GM23338 (cell line): ENCODE measurements at regions not wholly inside any gene's neighbourhood (a gene's known extent, or its start where the extent isn't known, plus 50 kb on each side); places are given as distances from the start of the nearest gene placed in this dataset.

ENCODE experiments used
- ATAC-seq: fragments of 200-7000 bp; cut with Tn5 transposase; 3 replicates; pipeline ENCODE4 v1.9.1; 2020
- DNase-seq: peaks from one replicate; pipeline ENCODE4 v3.0.0-alpha.2; 2015; ENCODE audit warnings: low spot score
- H2AFZ ChIP-seq: fragments of 200-600 bp; sonication (generic); 2 replicates; pipeline ENCODE4 v1.8.0; 2016; ENCODE audit warnings: antibody characterized with exemption, mild to moderate bottlenecking, moderate library complexity
- H3F3A ChIP-seq: fragments of 200-600 bp; sonication (generic); replicated peaks from 2 replicates; pipeline ENCODE4 v1.8.0; 2017; ENCODE audit warnings: antibody characterized with exemption, mixed run types, low read depth
- H3K27ac ChIP-seq: fragments of 200-600 bp; sonication (generic); 2 replicates; pipeline ENCODE4 v1.6.1; 2016; ENCODE audit warnings: low read depth
- H3K27me3 ChIP-seq: fragments of 200-600 bp; sonication (generic); 2 replicates; pipeline ENCODE4 v1.8.0; 2016; ENCODE audit warnings: mild to moderate bottlenecking, mixed run types, moderate library complexity; ENCODE audit not compliant: insufficient read depth
- H3K36me3 ChIP-seq: fragments of 200-600 bp; sonication (generic); 2 replicates; pipeline ENCODE4 v1.8.0; 2016; ENCODE audit warnings: mild to moderate bottlenecking; ENCODE audit not compliant: insufficient read depth
- H3K4me1 ChIP-seq: fragments of 200-600 bp; sonication (generic); 2 replicates; pipeline ENCODE4 v1.8.0; 2016; ENCODE audit warnings: mild to moderate bottlenecking, moderate library complexity; ENCODE audit not compliant: insufficient read depth
- H3K4me2 ChIP-seq: fragments of 200-600 bp; sonication (generic); 2 replicates; pipeline ENCODE4 v1.7.1; 2017; ENCODE audit warnings: mixed run types
- H3K4me3 ChIP-seq: fragments of 200-600 bp; sonication (generic); 2 replicates; pipeline ENCODE4 v1.6.1; 2016; ENCODE audit warnings: mixed run types
- H3K79me2 ChIP-seq: fragments of 200-600 bp; sonication (generic); replicated peaks from 2 replicates; pipeline ENCODE4 v1.8.0; 2017; ENCODE audit warnings: mild to moderate bottlenecking; ENCODE audit not compliant: insufficient read depth
- H3K9me2 ChIP-seq: fragments of 200-600 bp; sonication (generic); 2 replicates; pipeline ENCODE4 v1.8.0; 2017; ENCODE audit not compliant: insufficient read depth
- H4K20me1 ChIP-seq: fragments of 200-600 bp; sonication (generic); replicated peaks from 2 replicates; pipeline ENCODE4 v1.8.0; 2017; ENCODE audit warnings: mild to moderate bottlenecking; ENCODE audit not compliant: insufficient read depth
- H3K27ac Mint-ChIP-seq: 2 replicates; pipeline ENCODE4 v1.8.0; 2020; ENCODE audit warnings: inconsistent platforms, mild to moderate bottlenecking, moderate library complexity, mixed read lengths
- H3K27me3 Mint-ChIP-seq: 3 replicates; pipeline ENCODE4 v1.8.0; 2022; ENCODE audit warnings: low read depth, mild to moderate bottlenecking, moderate library complexity, mixed read lengths, inconsistent platforms; ENCODE audit not compliant: insufficient read depth, poor library complexity
- H3K36me3 Mint-ChIP-seq: 3 replicates; pipeline ENCODE4 v1.8.0; 2021; ENCODE audit warnings: low read depth, mild to moderate bottlenecking, inconsistent platforms, moderate library complexity, mixed read lengths
- H3K4me1 Mint-ChIP-seq: 3 replicates; pipeline ENCODE4 v1.8.0; 2020; ENCODE audit warnings: mild to moderate bottlenecking, inconsistent platforms, mixed read lengths
- H3K4me3 Mint-ChIP-seq: 3 replicates; pipeline ENCODE4 v1.8.0; 2021; ENCODE audit warnings: moderate library complexity, mild to moderate bottlenecking, inconsistent platforms, mixed read lengths
- H3K9me3 Mint-ChIP-seq: 3 replicates; pipeline ENCODE4 v1.8.0; 2020; ENCODE audit warnings: moderate library complexity, mild to moderate bottlenecking, inconsistent platforms, mixed read lengths
- CREB1 ChIP-seq: fragments of 250-450 bp; sonication (Bioruptor Pico); IDR thresholded peaks from 2 replicates; pipeline ENCODE4 v1.5.0; 2020; ENCODE audit warnings: low read depth, mild to moderate bottlenecking, moderate library complexity
- CTCF ChIP-seq, 2 experiments: fragments of 200-600 bp in 1 of 2; sonication (generic) in 1 of 2; conservative IDR thresholded peaks; 2 replicates each; pipeline versions ENCODE4 v1.5.1 to v1.6.1; 2016 to 2017; ENCODE audit warnings: antibody characterized with exemption in 2 of 2, low read depth in 2 of 2, mild to moderate bottlenecking in 2 of 2, moderate library complexity in 1 of 2
- EZH2 ChIP-seq: fragments of 200-600 bp; sonication (generic); IDR thresholded peaks from one replicate; pipeline ENCODE4 v1.8.0; 2017; ENCODE audit warnings: antibody characterized with exemption, mild to moderate bottlenecking, low read depth; ENCODE audit not compliant: unreplicated experiment
- EZH2phosphoT487 ChIP-seq: fragments of 200-600 bp; sonication (generic); IDR thresholded peaks from one replicate; pipeline ENCODE4 v1.8.1; 2018; ENCODE audit warnings: antibody characterized with exemption; ENCODE audit not compliant: unreplicated experiment
- JUNB ChIP-seq: IDR thresholded peaks from one replicate; pipeline ENCODE4 v1.6.1; 2016; ENCODE audit warnings: antibody characterized with exemption; ENCODE audit not compliant: unreplicated experiment
- NANOG ChIP-seq: IDR thresholded peaks from 2 replicates; pipeline ENCODE4 v1.6.1; 2016; ENCODE audit warnings: antibody characterized with exemption, borderline replicate concordance
- POLR2AphosphoS5 ChIP-seq: IDR thresholded peaks from 2 replicates; pipeline ENCODE4 v1.6.1; 2016; ENCODE audit warnings: antibody characterized with exemption, low read depth
- STAT1 ChIP-seq: IDR thresholded peaks from one replicate; pipeline ENCODE4 v1.6.1; 2016; ENCODE audit warnings: antibody characterized with exemption; ENCODE audit not compliant: unreplicated experiment
- ZNF114 ChIP-seq: fragments of 250-450 bp; sonication (Bioruptor Pico); IDR thresholded peaks from 2 replicates; pipeline ENCODE4 v1.5.0; 2020; ENCODE audit warnings: mild to moderate bottlenecking, moderate library complexity
- ZNF331 ChIP-seq: fragments of 250-450 bp; sonication (Bioruptor Pico); IDR thresholded peaks from 2 replicates; pipeline ENCODE4 v1.5.0; 2020; ENCODE audit warnings: low read depth, mild to moderate bottlenecking, moderate library complexity
- ZNF462 ChIP-seq: fragments of 250-450 bp; sonication (Bioruptor Pico); IDR thresholded peaks from 2 replicates; pipeline ENCODE4 v1.5.0; 2020; ENCODE audit warnings: mild to moderate bottlenecking, moderate library complexity
- TF ChIP-seq, protein P1 (sequence below): IDR thresholded peaks from one replicate; pipeline ENCODE4 v1.6.1; 2018; ENCODE audit warnings: antibody characterized with exemption; ENCODE audit not compliant: unreplicated experiment
- TF ChIP-seq, protein P2 (sequence below): IDR thresholded peaks from 2 replicates; pipeline ENCODE4 v1.6.1; 2016; ENCODE audit warnings: antibody characterized with exemption

DNA sequence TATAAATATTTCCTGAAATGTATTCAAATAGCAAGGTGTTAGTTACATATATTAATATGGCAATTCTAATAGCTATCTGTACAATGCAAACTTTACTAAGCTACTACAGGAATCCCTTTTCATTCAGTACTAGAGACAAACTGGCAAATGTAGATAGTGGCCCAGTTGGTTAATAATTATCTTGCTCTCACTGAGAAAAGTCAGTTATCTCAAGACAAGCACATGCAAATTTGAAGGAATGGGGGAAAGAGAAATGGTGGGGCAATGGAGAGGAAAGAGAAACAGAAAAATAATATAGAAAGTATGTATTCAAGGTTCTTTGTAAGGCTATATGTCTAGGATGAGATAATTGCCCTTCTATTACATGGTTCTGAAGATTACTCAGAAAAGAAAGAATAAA is 280.0 kb downstream of the FIGN start:
- DNase-seq: no peak
- TF ChIP-seq CTCF (conservative IDR thresholded peaks at IDR 0.05; ENCODE audit: low read depth in 2 of 2): no peak
- TF ChIP-seq, protein P1, sequence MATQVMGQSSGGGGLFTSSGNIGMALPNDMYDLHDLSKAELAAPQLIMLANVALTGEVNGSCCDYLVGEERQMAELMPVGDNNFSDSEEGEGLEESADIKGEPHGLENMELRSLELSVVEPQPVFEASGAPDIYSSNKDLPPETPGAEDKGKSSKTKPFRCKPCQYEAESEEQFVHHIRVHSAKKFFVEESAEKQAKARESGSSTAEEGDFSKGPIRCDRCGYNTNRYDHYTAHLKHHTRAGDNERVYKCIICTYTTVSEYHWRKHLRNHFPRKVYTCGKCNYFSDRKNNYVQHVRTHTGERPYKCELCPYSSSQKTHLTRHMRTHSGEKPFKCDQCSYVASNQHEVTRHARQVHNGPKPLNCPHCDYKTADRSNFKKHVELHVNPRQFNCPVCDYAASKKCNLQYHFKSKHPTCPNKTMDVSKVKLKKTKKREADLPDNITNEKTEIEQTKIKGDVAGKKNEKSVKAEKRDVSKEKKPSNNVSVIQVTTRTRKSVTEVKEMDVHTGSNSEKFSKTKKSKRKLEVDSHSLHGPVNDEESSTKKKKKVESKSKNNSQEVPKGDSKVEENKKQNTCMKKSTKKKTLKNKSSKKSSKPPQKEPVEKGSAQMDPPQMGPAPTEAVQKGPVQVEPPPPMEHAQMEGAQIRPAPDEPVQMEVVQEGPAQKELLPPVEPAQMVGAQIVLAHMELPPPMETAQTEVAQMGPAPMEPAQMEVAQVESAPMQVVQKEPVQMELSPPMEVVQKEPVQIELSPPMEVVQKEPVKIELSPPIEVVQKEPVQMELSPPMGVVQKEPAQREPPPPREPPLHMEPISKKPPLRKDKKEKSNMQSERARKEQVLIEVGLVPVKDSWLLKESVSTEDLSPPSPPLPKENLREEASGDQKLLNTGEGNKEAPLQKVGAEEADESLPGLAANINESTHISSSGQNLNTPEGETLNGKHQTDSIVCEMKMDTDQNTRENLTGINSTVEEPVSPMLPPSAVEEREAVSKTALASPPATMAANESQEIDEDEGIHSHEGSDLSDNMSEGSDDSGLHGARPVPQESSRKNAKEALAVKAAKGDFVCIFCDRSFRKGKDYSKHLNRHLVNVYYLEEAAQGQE: no peak
- no peak for TF ChIP-seq STAT1
- TF ChIP-seq POLR2AphosphoS5: no peak
- no peak for TF ChIP-seq ZNF331 (CRISPR knock-in tag)
- no peak for TF ChIP-seq ZNF462
- TF ChIP-seq NANOG: no peak
- TF ChIP-seq JUNB: no peak
- TF ChIP-seq EZH2: no peak
- TF ChIP-seq, protein P2, sequence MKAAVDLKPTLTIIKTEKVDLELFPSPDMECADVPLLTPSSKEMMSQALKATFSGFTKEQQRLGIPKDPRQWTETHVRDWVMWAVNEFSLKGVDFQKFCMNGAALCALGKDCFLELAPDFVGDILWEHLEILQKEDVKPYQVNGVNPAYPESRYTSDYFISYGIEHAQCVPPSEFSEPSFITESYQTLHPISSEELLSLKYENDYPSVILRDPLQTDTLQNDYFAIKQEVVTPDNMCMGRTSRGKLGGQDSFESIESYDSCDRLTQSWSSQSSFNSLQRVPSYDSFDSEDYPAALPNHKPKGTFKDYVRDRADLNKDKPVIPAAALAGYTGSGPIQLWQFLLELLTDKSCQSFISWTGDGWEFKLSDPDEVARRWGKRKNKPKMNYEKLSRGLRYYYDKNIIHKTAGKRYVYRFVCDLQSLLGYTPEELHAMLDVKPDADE: no peak
- TF ChIP-seq ZNF114 (CRISPR knock-in tag): no peak
- TF ChIP-seq CREB1: no peak
- TF ChIP-seq EZH2phosphoT487: no peak
- no peaks in the 10 kb centered on the region for H4K20me1 ChIP-seq
- no peaks in the 10 kb centered on the region for H3K36me3 Mint-ChIP-seq
- no peaks in the 10 kb centered on the region for H3K9me2 ChIP-seq
- no peaks in the 10 kb centered on the region for H3K79me2 ChIP-seq
- H3K27ac Mint-ChIP-seq: no peak overlapping the region
- no peaks in the 10 kb centered on the region for H3K4me1 ChIP-seq
- no peak overlapping the region for H3K4me3 Mint-ChIP-seq
- H3K4me3 ChIP-seq: no peak overlapping the region
- H3F3A ChIP-seq: no peaks in the 10 kb centered on the region
- no peak overlapping the region for H3K27ac ChIP-seq
- no peaks in the 10 kb centered on the region for H3K27me3 ChIP-seq
- no peaks in the 10 kb centered on the region for H3K9me3 Mint-ChIP-seq
- peaks cover 3% of the 10 kb centered on the region for H3K27me3 Mint-ChIP-seq
- H3K4me2 ChIP-seq: no peak overlapping the region
- no peaks in the 10 kb centered on the region for H3K36me3 ChIP-seq
- no peak for ATAC-seq
- no peak overlapping the region for H2AFZ ChIP-seq
- H3K4me1 Mint-ChIP-seq: no peaks in the 10 kb centered on the region
